Suprapubic skin (tissue), 4 donors: ENCODE measurements at regions not wholly inside any gene's neighbourhood (a gene's known extent, or its start where the extent isn't known, plus 50 kb on each side); places are given as distances from the start of the nearest gene placed in this dataset.

Source experiments
- DNase-seq, 2 donors: peaks; one replicate each; pipeline ENCODE4 v3.0.0-alpha.2; 2019; ENCODE audit warnings: low spot score in 2 of 2
- H3K27ac ChIP-seq: fragments of 200-600 bp; sonication (generic); one replicate; pipeline ENCODE4 v1.5.1; 2019
- H3K27me3 ChIP-seq: fragments of 200-600 bp; sonication (generic); one replicate; pipeline ENCODE4 v1.5.1; 2019
- H3K36me3 ChIP-seq: fragments of 200-600 bp; sonication (generic); one replicate; pipeline ENCODE4 v1.5.1; 2019
- H3K4me1 ChIP-seq: fragments of 200-600 bp; sonication (generic); one replicate; pipeline ENCODE4 v1.5.1; 2019
- H3K4me3 ChIP-seq: fragments of 200-600 bp; sonication (generic); one replicate; pipeline ENCODE4 v1.5.1; 2019; ENCODE audit warnings: mild to moderate bottlenecking
- H3K9me3 ChIP-seq: fragments of 200-600 bp; sonication (generic); one replicate; pipeline ENCODE4 v1.5.1; 2019
- EP300 ChIP-seq: sonication (generic); formaldehyde crosslinking; IDR thresholded peaks from one replicate; pipeline ENCODE4 v1.6.1; 2017; ENCODE audit warnings: antibody characterized with exemption
- POLR2A ChIP-seq, 2 donors: fragments of 450-650 bp; IDR thresholded peaks; one replicate each; pipeline ENCODE4 v1.6.1; 2017; ENCODE audit warnings: antibody characterized with exemption in 2 of 2, mild to moderate bottlenecking in 2 of 2, moderate library complexity in 2 of 2
- POLR2AphosphoS5 ChIP-seq, 3 donors: sonication (generic); formaldehyde crosslinking; IDR thresholded peaks; one replicate each; pipeline ENCODE4 v1.6.1; 2017; ENCODE audit warnings: antibody characterized with exemption in 3 of 3
- WGBS: methylation state at CpG from one replicate; pipeline ENCODE4 v1.1.5; 2018; 5-methylcytosine and 5-hydroxymethylcytosine counted together
- TF ChIP-seq, protein P1 (sequence below), 2 donors: fragments of 200-600 bp in 1 of 2; fragments of 450-650 bp in 1 of 2; sonication (generic) in 1 of 2; IDR thresholded peaks; one replicate each; pipeline ENCODE4 v1.5.1; 2016 to 2019; ENCODE audit warnings: antibody characterized with exemption in 2 of 2, mild to moderate bottlenecking in 1 of 2, moderate library complexity in 1 of 2

DNA sequence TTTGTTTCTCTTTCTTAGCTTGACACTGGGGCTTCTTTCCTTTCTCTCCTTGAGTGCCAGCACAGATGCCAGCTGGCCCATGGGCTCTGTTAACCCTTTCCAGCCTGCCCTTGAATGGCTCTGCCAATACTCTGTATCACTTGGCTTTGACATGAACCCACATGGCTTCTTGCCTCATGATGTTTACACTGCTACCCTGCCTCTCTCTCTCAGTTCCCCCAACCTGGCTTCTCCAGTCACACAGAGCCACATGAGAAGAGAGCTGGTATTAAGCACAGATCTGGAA is 262.4 kb downstream of the OMA1 start:
- Histone ChIP-seq H3K4me1 (no peaks in the 10 kb centered on the region), H3K9me3 (no peaks in the 10 kb centered on the region), H3K27ac (no peak overlapping the region), H3K36me3 (no peaks in the 10 kb centered on the region), H3K27me3 (no peaks in the 10 kb centered on the region), H3K4me3 (no peak overlapping the region)
- TF ChIP-seq EP300 (no peak), POLR2AphosphoS5 (IDR thresholded peaks at IDR 0.05) (no peak), POLR2A (IDR thresholded peaks at IDR 0.05) (no peak)
- TF ChIP-seq, protein P1, sequence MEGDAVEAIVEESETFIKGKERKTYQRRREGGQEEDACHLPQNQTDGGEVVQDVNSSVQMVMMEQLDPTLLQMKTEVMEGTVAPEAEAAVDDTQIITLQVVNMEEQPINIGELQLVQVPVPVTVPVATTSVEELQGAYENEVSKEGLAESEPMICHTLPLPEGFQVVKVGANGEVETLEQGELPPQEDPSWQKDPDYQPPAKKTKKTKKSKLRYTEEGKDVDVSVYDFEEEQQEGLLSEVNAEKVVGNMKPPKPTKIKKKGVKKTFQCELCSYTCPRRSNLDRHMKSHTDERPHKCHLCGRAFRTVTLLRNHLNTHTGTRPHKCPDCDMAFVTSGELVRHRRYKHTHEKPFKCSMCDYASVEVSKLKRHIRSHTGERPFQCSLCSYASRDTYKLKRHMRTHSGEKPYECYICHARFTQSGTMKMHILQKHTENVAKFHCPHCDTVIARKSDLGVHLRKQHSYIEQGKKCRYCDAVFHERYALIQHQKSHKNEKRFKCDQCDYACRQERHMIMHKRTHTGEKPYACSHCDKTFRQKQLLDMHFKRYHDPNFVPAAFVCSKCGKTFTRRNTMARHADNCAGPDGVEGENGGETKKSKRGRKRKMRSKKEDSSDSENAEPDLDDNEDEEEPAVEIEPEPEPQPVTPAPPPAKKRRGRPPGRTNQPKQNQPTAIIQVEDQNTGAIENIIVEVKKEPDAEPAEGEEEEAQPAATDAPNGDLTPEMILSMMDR (IDR thresholded peaks at IDR 0.05): no peak
- DNase-seq: no peak

DNA sequence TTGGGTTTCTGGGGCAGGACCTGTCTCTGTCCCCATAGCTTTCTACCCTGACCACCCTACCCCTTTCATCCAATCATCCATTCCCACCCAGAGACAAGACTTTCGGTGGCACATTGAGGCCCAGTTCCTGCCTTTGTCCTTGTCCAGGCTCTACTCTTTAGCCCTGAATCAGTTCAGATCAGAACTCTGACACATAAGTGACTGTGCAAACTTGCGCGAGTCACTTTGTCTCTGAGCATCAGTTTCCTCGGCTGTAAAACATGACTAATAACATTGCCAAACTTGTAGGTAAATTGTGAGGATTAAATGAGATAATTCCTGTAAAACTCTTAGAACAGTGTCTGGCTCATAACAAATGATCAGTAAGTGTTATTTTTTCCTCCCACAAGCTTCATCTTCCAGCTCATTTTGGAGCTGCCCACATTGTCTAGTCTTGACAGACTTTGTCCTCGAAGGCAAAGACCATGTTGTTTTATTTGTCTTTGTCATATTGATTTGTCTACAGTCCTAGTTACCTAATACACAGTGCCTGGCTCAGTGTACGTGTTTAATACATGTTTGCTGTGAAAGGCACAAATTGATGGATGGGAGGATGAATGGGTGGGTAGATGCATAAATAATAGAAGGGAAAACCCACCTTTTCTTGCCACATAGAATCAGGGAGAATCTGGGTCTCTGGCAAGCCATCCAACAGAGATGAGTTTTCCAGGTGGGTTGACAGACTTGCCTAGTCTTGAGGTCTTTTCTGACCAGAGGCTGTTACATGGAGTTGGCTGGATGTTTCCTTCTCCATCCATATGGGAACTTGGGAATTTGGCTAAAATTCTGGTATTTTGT is 262.9 kb downstream of the OMA1 start:
- no peak for DNase-seq
- Histone ChIP-seq H3K4me1 (no peaks in the 10 kb centered on the region), H3K9me3 (no peaks in the 10 kb centered on the region), H3K27ac (no peak overlapping the region), H3K27me3 (no peaks in the 10 kb centered on the region), H3K4me3 (no peak overlapping the region), H3K36me3 (no peaks in the 10 kb centered on the region)
- no peak for TF ChIP-seq POLR2A (IDR thresholded peaks at IDR 0.05)
- TF ChIP-seq, protein P1 (IDR thresholded peaks at IDR 0.05): no peak
- TF ChIP-seq EP300: no peak
- no peak for TF ChIP-seq POLR2AphosphoS5 (IDR thresholded peaks at IDR 0.05)
- WGBS: 78% methylated on average over 6 of the region's 6 CpGs

DNA sequence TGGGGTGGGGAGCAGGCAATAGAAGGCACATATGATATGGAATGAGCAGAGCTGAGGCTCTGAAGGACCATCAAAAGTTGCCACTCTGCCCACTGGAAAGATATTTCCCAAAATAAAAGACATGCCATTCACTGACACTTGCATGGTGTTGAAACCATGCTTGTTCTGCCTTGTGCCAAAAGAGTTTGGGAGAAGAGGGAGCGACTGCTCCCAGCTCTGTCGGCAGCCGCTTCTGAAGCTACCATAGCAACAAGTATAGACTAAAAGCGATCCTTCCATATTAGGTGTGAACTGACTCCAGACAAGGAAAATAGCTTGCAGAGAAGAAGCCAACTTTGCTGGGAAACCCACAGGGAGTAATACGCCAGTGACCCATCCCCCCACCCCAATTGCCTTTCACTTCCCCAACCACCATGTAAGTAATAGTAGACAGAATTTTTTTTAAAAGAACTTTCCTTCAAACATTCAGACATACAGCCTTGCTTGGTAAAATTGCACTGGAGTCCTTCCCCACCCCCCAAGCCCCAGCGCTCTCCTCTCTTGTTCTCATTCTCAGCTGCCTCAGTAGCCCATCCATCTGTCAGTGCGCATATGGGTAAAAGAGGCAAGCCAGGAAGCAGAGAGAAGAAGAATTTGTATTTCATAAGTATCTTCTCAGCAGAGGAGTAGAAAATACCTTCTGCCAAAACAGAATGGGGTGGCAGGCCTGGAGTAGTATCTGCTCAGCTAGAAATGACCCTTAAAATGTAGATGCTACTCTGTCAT is 263.7 kb downstream of the OMA1 start:
- no peak overlapping the region for H3K27ac ChIP-seq
- TF ChIP-seq EP300: no peak
- TF ChIP-seq POLR2A (IDR thresholded peaks at IDR 0.05): no peak
- TF ChIP-seq, protein P1 (IDR thresholded peaks at IDR 0.05): no peak
- no peak for TF ChIP-seq POLR2AphosphoS5 (IDR thresholded peaks at IDR 0.05)
- DNase-seq: no peak
- H3K4me1 ChIP-seq: no peaks in the 10 kb centered on the region
- no peak overlapping the region for H3K4me3 ChIP-seq
- 71% methylated on average over 7 of the region's 7 CpGs for WGBS
- H3K27me3 ChIP-seq: no peaks in the 10 kb centered on the region
- no peaks in the 10 kb centered on the region for H3K36me3 ChIP-seq
- H3K9me3 ChIP-seq: no peaks in the 10 kb centered on the region

DNA sequence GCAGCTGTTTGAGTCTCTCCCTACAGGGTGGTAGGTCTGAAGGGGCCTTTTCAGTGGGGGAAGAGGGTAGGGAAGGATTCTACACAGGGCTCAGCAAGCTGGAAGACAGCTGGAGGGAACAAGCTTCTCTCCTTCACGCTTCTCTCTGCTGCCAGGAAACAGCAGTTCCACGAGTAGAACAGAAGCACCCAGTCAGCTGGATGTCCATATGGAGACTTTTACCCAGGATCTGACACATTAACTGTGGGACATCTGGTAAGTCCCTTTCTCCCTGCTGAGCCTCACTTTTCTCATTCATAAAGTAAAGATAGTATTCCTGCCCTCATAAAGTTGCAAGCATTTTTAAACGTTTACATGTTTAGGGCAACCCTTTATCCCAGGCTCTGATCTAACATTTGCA is 280.3 kb downstream of the OMA1 start:
- H3K4me3 ChIP-seq: no peak overlapping the region
- no peaks in the 10 kb centered on the region for H3K4me1 ChIP-seq
- no peak for DNase-seq
- H3K27me3 ChIP-seq: no peaks in the 10 kb centered on the region
- no peak overlapping the region for H3K27ac ChIP-seq
- no peak for TF ChIP-seq POLR2A (IDR thresholded peaks at IDR 0.05)
- TF ChIP-seq POLR2AphosphoS5 (IDR thresholded peaks at IDR 0.05): no peak
- no peak for TF ChIP-seq EP300
- TF ChIP-seq, protein P1 (IDR thresholded peaks at IDR 0.05): no peak
- H3K36me3 ChIP-seq: no peaks in the 10 kb centered on the region
- H3K9me3 ChIP-seq: no peaks in the 10 kb centered on the region
- 35% methylated on average over 3 of the region's 3 CpGs for WGBS

DNA sequence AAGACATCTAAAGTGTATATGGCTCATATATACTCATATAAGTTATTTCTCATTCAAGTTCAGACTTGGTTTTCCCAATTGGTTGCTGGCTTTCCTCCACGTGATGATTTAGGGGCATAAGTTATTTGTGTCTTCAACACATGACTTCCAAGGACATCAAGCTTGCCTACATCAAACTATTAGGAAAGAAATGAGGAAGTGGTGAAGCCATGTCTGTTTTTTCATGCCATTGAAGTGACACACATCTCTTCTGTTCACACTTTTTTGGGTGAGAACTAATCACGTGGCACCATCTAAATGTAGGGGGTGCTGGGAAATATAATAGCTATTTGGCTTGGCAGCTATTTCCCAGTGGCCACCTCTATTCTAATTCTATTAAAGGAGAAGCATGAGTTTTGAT is 282.1 kb downstream of the OMA1 start:
- TF ChIP-seq POLR2A (IDR thresholded peaks at IDR 0.05): no peak
- TF ChIP-seq POLR2AphosphoS5 (IDR thresholded peaks at IDR 0.05): no peak
- TF ChIP-seq, protein P1 (IDR thresholded peaks at IDR 0.05): no peak
- no peak for TF ChIP-seq EP300
- no peak overlapping the region for H3K27ac ChIP-seq
- H3K9me3 ChIP-seq: no peaks in the 10 kb centered on the region
- H3K4me3 ChIP-seq: no peak overlapping the region
- no peaks in the 10 kb centered on the region for H3K4me1 ChIP-seq
- H3K36me3 ChIP-seq: no peaks in the 10 kb centered on the region
- WGBS: 41% methylated on average over 2 of the region's 2 CpGs
- no peak for DNase-seq
- no peaks in the 10 kb centered on the region for H3K27me3 ChIP-seq
